Endodermal cell (in vitro differentiated cells): ENCODE measurements at regions not wholly inside any gene's neighbourhood (a gene's known extent, or its start where the extent isn't known, plus 50 kb on each side); places are given as distances from the start of the nearest gene placed in this dataset.
A peak's percentile ranks its signal among the peaks of the same experiment; 100 is the strongest.

ENCODE experiments used
- DNase-seq: peaks from one replicate; pipeline ENCODE4 v3.0.0-alpha.2; 2017
- H3K27ac ChIP-seq: 2 replicates; pipeline ENCODE4 v1.5.1; 2013; ENCODE audit warnings: mild to moderate bottlenecking, low read depth, low read length, moderate library complexity
- H3K27me3 ChIP-seq: 2 replicates; pipeline ENCODE4 v1.6.1; 2013; ENCODE audit warnings: mild to moderate bottlenecking, low read length, moderate library complexity; ENCODE audit not compliant: insufficient read depth, control insufficient read depth, poor library complexity, severe bottlenecking
- H3K36me3 ChIP-seq: 2 replicates; pipeline ENCODE4 v1.7.0; 2013; ENCODE audit warnings: mild to moderate bottlenecking, low read length, moderate library complexity; ENCODE audit not compliant: control insufficient read depth, insufficient read depth
- H3K4me1 ChIP-seq: one replicate; pipeline ENCODE4 v1.7.0; 2013; ENCODE audit warnings: low read length; ENCODE audit not compliant: control insufficient read depth, insufficient read depth
- H3K4me3 ChIP-seq: 2 replicates; pipeline ENCODE4 v1.5.1; 2013; ENCODE audit warnings: mild to moderate bottlenecking, low read length, moderate library complexity
- H3K9ac ChIP-seq: 2 replicates; pipeline ENCODE4 v1.6.1; 2013; ENCODE audit warnings: mild to moderate bottlenecking, low read length, moderate library complexity; ENCODE audit not compliant: poor library complexity, severe bottlenecking; ENCODE audit errors: extremely low read depth
- H3K9me3 ChIP-seq: 2 replicates; pipeline ENCODE4 v1.6.1; 2013; ENCODE audit warnings: mild to moderate bottlenecking, low read length, moderate library complexity; ENCODE audit not compliant: control insufficient read depth
- H3K27ac Mint-ChIP-seq: 2 replicates; pipeline ENCODE4 v1.8.0; 2020; ENCODE audit warnings: mixed read lengths
- H3K27me3 Mint-ChIP-seq: 2 replicates; pipeline ENCODE4 v1.8.0; 2021; ENCODE audit warnings: mild to moderate bottlenecking, mixed read lengths; ENCODE audit not compliant: insufficient read depth
- H3K36me3 Mint-ChIP-seq: 2 replicates; pipeline ENCODE4 v1.8.0; 2020; ENCODE audit warnings: low read depth, mixed read lengths
- H3K4me1 Mint-ChIP-seq: 2 replicates; pipeline ENCODE4 v1.8.0; 2020; ENCODE audit warnings: mixed read lengths
- H3K4me3 Mint-ChIP-seq: 2 replicates; pipeline ENCODE4 v1.8.0; 2020; ENCODE audit warnings: mild to moderate bottlenecking, moderate library complexity, mixed read lengths
- H3K9me3 Mint-ChIP-seq: 2 replicates; pipeline ENCODE4 v1.8.0; 2020; ENCODE audit warnings: mild to moderate bottlenecking, mixed read lengths
- WGBS, 2 experiments: methylation state at CpG; one replicate each; pipeline versions ENCODE4 v1.1.5 to v1.1.7; 2013; ENCODE audit warnings: missing lambda C conversion rate in 2 of 2, mixed read lengths in 1 of 2; ENCODE audit not compliant: insufficient coverage in 1 of 2, insufficient read length in 1 of 2; 5-methylcytosine and 5-hydroxymethylcytosine counted together
- TF ChIP-seq, protein P1 (sequence below): fragments of 200-600 bp; sonication (generic); conservative IDR thresholded peaks from 2 replicates; pipeline ENCODE4 v1.5.0; 2021; ENCODE audit warnings: antibody characterized with exemption, mild to moderate bottlenecking

DNA sequence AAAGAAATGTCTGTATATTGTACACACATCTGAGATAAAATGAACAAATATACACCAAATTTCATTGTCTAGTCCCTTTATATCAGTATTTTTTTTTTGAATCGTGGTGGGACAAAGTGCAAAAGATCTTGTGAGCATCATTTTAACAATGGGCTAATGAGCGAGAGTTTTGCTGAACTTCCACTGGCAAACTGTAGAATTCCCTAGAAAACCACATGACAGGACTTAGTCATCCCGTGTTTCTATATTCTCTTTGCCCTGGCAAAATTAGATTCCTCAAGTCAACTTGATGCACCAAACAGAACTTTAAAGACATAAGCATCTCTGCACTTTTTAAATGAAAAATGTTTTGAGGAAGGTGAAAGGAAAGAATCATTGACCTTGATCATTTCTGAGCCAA is 488.2 kb upstream of the PTBP2 start:
- no peaks in the 10 kb centered on the region for H3K27me3 ChIP-seq
- peaks cover 3% of the 10 kb centered on the region for H3K9me3 Mint-ChIP-seq
- no peak overlapping the region for H3K27ac ChIP-seq
- 79 to 95% methylated on average over 2 to 3 of the region's 3 CpGs for WGBS, 2 experiments
- TF ChIP-seq, protein P1, sequence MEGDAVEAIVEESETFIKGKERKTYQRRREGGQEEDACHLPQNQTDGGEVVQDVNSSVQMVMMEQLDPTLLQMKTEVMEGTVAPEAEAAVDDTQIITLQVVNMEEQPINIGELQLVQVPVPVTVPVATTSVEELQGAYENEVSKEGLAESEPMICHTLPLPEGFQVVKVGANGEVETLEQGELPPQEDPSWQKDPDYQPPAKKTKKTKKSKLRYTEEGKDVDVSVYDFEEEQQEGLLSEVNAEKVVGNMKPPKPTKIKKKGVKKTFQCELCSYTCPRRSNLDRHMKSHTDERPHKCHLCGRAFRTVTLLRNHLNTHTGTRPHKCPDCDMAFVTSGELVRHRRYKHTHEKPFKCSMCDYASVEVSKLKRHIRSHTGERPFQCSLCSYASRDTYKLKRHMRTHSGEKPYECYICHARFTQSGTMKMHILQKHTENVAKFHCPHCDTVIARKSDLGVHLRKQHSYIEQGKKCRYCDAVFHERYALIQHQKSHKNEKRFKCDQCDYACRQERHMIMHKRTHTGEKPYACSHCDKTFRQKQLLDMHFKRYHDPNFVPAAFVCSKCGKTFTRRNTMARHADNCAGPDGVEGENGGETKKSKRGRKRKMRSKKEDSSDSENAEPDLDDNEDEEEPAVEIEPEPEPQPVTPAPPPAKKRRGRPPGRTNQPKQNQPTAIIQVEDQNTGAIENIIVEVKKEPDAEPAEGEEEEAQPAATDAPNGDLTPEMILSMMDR, result no peak
- H3K36me3 Mint-ChIP-seq, result no peaks in the 10 kb centered on the region
- H3K9me3 ChIP-seq, result no peaks in the 10 kb centered on the region
- DNase-seq, result no peak
- H3K27ac Mint-ChIP-seq, result no peak overlapping the region
- H3K4me1 ChIP-seq, result no peaks in the 10 kb centered on the region
- no peaks in the 10 kb centered on the region for H3K36me3 ChIP-seq
- H3K4me3 ChIP-seq, result no peak overlapping the region
- no peaks in the 10 kb centered on the region for H3K27me3 Mint-ChIP-seq
- H3K4me1 Mint-ChIP-seq, result peaks cover 16% of the 10 kb centered on the region
- no peak overlapping the region for H3K4me3 Mint-ChIP-seq
- no peak overlapping the region for H3K9ac ChIP-seq

DNA sequence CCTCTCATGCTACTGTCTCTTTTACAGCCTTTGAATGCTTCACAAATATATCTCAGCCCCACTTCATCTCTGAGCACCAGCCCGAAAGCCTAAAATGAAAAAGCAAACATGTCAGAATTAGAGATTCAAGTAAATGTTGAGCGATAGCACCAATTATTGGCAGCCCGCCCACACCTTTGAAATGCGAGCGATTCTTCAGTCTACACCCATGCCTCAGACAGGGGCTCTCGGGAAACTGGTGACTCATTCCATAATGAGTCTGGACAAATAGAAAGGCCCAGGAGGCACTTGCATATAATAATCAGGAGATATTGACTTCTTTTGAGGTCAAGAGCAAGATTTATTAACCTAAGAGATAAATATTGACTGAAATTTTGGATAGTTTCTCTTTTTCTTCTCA is 487.3 kb upstream of the PTBP2 start:
- peaks cover 3% of the 10 kb centered on the region for H3K9me3 Mint-ChIP-seq
- H3K27me3 ChIP-seq, result no peaks in the 10 kb centered on the region
- H3K36me3 Mint-ChIP-seq, result no peaks in the 10 kb centered on the region
- H3K27me3 Mint-ChIP-seq, result no peaks in the 10 kb centered on the region
- no peak overlapping the region for H3K9ac ChIP-seq
- H3K4me1 ChIP-seq, result no peaks in the 10 kb centered on the region
- WGBS, 2 experiments, result 56 to 61% methylated on average over 5 to 6 of the region's 6 CpGs
- no peaks in the 10 kb centered on the region for H3K36me3 ChIP-seq
- peaks cover 16% of the 10 kb centered on the region for H3K4me1 Mint-ChIP-seq
- TF ChIP-seq, protein P1, result no peak
- no peak overlapping the region for H3K27ac Mint-ChIP-seq
- DNase-seq, result peak; percentile 58
- no peaks in the 10 kb centered on the region for H3K9me3 ChIP-seq
- H3K4me3 ChIP-seq, result no peak overlapping the region
- H3K4me3 Mint-ChIP-seq, result no peak overlapping the region
- no peak overlapping the region for H3K27ac ChIP-seq

DNA sequence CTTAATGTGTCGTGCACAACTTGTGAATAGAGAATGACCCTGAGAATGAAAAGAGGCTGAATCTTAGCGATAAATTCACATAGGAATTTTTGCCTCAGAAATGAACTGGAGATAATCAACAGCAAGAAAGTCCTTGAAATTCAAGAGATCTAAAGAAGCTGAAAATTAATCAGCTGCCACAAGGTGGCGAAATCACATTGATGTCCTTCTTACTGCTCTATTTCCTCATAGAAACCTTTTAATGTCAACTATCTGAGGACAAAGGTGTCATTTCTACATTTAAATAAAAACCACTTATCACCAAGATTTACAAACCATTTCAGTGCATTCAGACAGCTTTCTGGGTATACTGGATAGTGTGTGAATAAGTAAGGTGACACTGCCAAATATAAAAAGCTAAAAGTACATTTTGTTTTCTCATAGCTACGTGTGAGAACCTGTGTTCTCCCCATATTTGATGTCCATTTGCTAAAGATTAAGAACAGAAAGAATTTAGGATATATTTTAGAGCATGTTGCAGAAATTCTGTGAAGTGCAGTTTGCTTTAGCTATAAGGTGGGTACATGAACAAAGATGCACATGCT is 485.3 kb upstream of the PTBP2 start:
- TF ChIP-seq, protein P1, result peak; percentile 87
- Histone ChIP-seq H3K27ac (no peak overlapping the region), H3K4me3 (no peak overlapping the region), H3K4me1 (no peaks in the 10 kb centered on the region), H3K36me3 (no peaks in the 10 kb centered on the region), H3K27me3 (no peaks in the 10 kb centered on the region), H3K9me3 (no peaks in the 10 kb centered on the region), H3K9ac (no peak overlapping the region)
- no peak overlapping the region for H3K27ac Mint-ChIP-seq
- peak; percentile 65 for DNase-seq
- no peak overlapping the region for H3K4me3 Mint-ChIP-seq
- no peaks in the 10 kb centered on the region for H3K36me3 Mint-ChIP-seq
- H3K27me3 Mint-ChIP-seq, result no peaks in the 10 kb centered on the region
- H3K9me3 Mint-ChIP-seq, result peaks cover 3% of the 10 kb centered on the region
- H3K4me1 Mint-ChIP-seq, result peaks cover 16% of the 10 kb centered on the region
- WGBS, 2 experiments, result 32 to 44% methylated on average over 3 to 4 of the region's 4 CpGs
